GM21723 (cell line): ENCODE measurements at regions not wholly inside any gene's neighbourhood (a gene's known extent, or its start where the extent isn't known, plus 50 kb on each side); places are given as distances from the start of the nearest gene placed in this dataset.
"Not testable (repeated sequence)": the region's sequence is repeated elsewhere in the genome, so short reads cannot be mapped to it uniquely, and the experiment has no call there.

Experiments used
- ATAC-seq: cut with Tn5 transposase; IDR thresholded peaks from one replicate; pipeline ENCODE4 v1.9.1; 2021; ENCODE audit warnings: mild to moderate bottlenecking, moderate library complexity; ENCODE audit not compliant: unreplicated experiment

GRCh38 chr13:71018544-71018943 lies 848.5 kb downstream of the DACH1 start:
- no peak for ATAC-seq

- ATAC-seq = no peak
Observed at GRCh38 chr13:71017607-71018006, 849.4 kb downstream of the DACH1 start.

GRCh38 chr13:71015516-71015915 lies 851.5 kb downstream of the DACH1 start:
- no peak for ATAC-seq

GRCh38 chr13:71015021-71015420 lies 852.0 kb downstream of the DACH1 start:
- ATAC-seq = no peak

- no peak for ATAC-seq
Observed at GRCh38 chr13:71005919-71006318, 861.1 kb downstream of the DACH1 start.

GRCh38 chr13:70995338-70995737 lies 871.7 kb downstream of the DACH1 start:
- ATAC-seq = no peak

GRCh38 chr13:70994191-70994590 lies 872.8 kb downstream of the DACH1 start:
- ATAC-seq = no peak

GRCh38 chr13:70987043-70987442 lies 878.8 kb upstream of the KLHL1 start:
- no peak for ATAC-seq

- ATAC-seq = no peak
Observed at GRCh38 chr13:70985371-70985770, 877.1 kb upstream of the KLHL1 start.

- not testable (repeated sequence) for ATAC-seq
Observed at GRCh38 chr13:70981219-70981618, 873.0 kb upstream of the KLHL1 start.

GRCh38 chr13:70969321-70969720 lies 861.1 kb upstream of the KLHL1 start:
- no peak for ATAC-seq

- ATAC-seq = no peak
Observed at GRCh38 chr13:70967564-70967963, 859.3 kb upstream of the KLHL1 start.

- ATAC-seq = no peak
Observed at GRCh38 chr13:70964874-70965273, 856.6 kb upstream of the KLHL1 start.

- no peak for ATAC-seq
Observed at GRCh38 chr13:70964124-70964523, 855.9 kb upstream of the KLHL1 start.

- ATAC-seq = no peak
Observed at GRCh38 chr13:70960841-70961443, 852.7 kb upstream of the KLHL1 start.

GRCh38 chr13:70959035-70959775 lies 851.0 kb upstream of the KLHL1 start:
- no peak for ATAC-seq

- no peak for ATAC-seq
Observed at GRCh38 chr13:70955887-70956286, 847.6 kb upstream of the KLHL1 start.

- no peak for ATAC-seq
Observed at GRCh38 chr13:70950664-70951063, 842.4 kb upstream of the KLHL1 start.

- ATAC-seq = no peak
Observed at GRCh38 chr13:70945506-70945905, 837.3 kb upstream of the KLHL1 start.

GRCh38 chr13:70941454-70941853 lies 833.2 kb upstream of the KLHL1 start:
- ATAC-seq = no peak

- no peak for ATAC-seq
Observed at GRCh38 chr13:70938462-70938861, 830.2 kb upstream of the KLHL1 start.

GRCh38 chr13:70932511-70932910 lies 824.3 kb upstream of the KLHL1 start:
- ATAC-seq = no peak
